ENCODE measurements at regions not wholly inside any gene's neighbourhood (a gene's known extent, or its start where the extent isn't known, plus 50 kb on each side); places are given as distances from the start of the nearest gene placed in this dataset.
A peak's percentile ranks its signal among the peaks of the same experiment; 100 is the strongest.

DNA sequence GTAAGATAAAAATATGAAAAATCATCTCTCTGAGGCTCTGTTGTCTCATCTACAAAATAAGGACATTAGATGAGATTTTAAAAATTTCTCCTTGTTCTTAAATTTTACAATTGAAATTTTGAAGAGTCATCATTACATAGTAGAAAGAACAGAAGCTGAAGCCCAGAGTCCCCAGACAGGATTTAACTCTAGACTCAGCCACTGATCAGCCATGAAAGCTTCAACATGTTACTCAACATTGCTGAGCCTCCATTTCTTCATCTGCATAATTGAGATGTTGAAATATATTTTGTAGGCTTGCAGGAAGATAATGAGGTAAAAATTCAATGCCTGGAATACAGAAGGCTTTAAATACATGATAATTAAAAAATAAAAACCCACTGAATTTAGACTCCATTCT lies 633.3 kb downstream of the LMO4 start:
- TF ChIP-seq EP300 (IDR thresholded peaks at IDR 0.05) = no peak
- TF ChIP-seq, protein P1, sequence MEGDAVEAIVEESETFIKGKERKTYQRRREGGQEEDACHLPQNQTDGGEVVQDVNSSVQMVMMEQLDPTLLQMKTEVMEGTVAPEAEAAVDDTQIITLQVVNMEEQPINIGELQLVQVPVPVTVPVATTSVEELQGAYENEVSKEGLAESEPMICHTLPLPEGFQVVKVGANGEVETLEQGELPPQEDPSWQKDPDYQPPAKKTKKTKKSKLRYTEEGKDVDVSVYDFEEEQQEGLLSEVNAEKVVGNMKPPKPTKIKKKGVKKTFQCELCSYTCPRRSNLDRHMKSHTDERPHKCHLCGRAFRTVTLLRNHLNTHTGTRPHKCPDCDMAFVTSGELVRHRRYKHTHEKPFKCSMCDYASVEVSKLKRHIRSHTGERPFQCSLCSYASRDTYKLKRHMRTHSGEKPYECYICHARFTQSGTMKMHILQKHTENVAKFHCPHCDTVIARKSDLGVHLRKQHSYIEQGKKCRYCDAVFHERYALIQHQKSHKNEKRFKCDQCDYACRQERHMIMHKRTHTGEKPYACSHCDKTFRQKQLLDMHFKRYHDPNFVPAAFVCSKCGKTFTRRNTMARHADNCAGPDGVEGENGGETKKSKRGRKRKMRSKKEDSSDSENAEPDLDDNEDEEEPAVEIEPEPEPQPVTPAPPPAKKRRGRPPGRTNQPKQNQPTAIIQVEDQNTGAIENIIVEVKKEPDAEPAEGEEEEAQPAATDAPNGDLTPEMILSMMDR (IDR thresholded peaks at IDR 0.05) = no peak
- TF ChIP-seq POLR2A (IDR thresholded peaks at IDR 0.05) = no peak
- no peak for ATAC-seq

DNA sequence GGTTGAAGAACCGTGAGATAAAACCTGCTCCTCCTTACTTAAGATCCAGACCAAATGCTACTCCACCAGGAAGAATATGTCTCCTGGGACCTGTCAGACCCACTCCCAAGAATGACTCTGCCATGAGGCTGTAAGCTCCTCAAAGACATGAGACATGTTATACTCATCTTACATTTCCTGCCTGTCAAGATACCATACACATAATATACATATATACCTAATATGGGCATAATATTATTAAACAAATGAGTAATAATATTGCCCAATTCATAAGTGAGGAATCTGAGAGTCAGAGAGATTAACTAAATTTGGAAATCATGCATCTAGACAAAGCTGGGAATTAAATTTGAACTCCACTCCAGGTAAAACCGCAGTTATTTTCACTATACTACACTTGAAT lies 634.9 kb downstream of the LMO4 start:
- no peak for TF ChIP-seq POLR2AphosphoS5 (IDR thresholded peaks at IDR 0.05)
- TF ChIP-seq, protein P1 (IDR thresholded peaks at IDR 0.05) = no peak
- TF ChIP-seq EP300 (IDR thresholded peaks at IDR 0.05) = no peak
- TF ChIP-seq POLR2A (IDR thresholded peaks at IDR 0.05) = no peak
- 70 to 100% methylated on average over 1 to 2 of the region's 2 CpGs for WGBS, 2 donors (ENCODE audit: low coverage in 1 of 2)
- H3K9me3 ChIP-seq = no peaks in the 10 kb centered on the region
- peaks cover 0 to 6% (median 0%) of the 10 kb centered on the region in 3 donors for H3K4me1 ChIP-seq
- H3K36me3 ChIP-seq = no peaks in the 10 kb centered on the region
- no peaks in the 10 kb centered on the region for H3K27me3 ChIP-seq
- H3K27ac ChIP-seq = no peak overlapping the region
- no peak for ATAC-seq
- no peak overlapping the region for H3K4me3 ChIP-seq

More for the DNA sequence above, 633.3 kb downstream of the LMO4 start:
- Histone ChIP-seq H3K27me3 (no peaks in the 10 kb centered on the region), H3K4me1 (no peaks in the 10 kb centered on the region), H3K9me3 (no peaks in the 10 kb centered on the region), H3K27ac (no peak overlapping the region), H3K36me3 (no peaks in the 10 kb centered on the region), H3K4me3 (no peak overlapping the region)

DNA sequence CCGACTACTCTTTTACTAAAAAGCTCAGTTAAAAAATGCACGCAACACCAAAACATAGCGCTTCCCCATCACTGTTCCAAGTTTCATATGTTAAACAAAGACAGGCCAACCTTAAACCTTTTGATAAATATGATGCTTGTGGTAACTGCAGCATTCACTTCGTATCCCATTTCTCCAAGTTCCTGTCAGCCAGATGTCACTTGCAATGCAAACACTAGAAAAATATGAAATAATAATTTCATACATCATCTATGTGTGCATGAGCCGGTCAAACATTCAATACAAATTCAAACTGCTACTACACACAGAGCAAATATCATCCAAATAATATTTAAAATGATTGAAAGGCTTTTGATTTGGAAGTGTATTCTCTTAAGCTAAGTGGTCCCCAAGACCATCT lies 636.5 kb downstream of the LMO4 start:
- peaks cover 0 to 12% (median 0%) of the 10 kb centered on the region in 3 donors for H3K4me1 ChIP-seq
- 44 to 89% methylated on average over 5 of the region's 5 CpGs for WGBS, 2 donors (ENCODE audit: low coverage in 1 of 2)
- no peak for ATAC-seq

DNA sequence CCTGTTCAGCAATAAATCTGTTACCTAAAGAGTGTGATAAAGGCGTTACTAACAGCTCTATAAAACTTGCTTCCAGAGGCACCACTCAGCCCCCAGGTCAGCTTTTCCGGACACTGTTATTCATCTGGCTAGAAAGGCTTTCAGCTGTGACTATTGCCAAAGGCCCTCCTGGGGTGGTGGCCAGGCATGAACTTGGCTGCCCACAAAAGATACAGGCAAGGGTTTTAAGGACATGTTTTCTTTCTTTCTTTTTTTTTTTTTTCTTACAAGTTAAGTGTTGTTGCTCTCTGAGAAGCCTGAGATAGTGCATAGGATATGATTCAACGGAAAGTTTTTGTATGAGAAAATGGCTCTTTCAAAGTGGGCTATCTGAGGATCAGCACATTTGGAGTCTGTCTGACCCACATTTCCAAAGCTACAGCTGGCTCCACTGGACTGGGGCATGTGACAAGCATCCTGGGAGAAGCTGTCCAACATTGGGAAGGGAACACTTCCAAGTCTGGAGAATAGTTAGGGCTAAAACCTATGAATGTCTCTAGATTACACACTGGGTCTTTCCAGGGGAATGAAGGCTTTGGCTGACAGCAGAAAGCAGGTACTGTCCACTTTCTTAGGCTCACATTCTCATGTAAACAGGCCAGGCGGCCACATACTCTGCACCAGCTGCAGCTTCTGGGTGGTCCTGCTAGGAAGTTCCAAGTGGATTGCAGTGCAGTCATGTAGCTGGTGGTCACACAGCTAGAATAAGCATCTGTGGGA lies 639.7 kb downstream of the LMO4 start:
- Histone ChIP-seq H3K27ac (peak overlapping the region in 1 of 4 donors; percentile 16), H3K27me3 (no peaks in the 10 kb centered on the region), H3K36me3 (no peaks in the 10 kb centered on the region), H3K4me1 (peaks cover 0 to 12% (median 0%) of the 10 kb centered on the region in 3 donors), H3K9me3 (no peaks in the 10 kb centered on the region), H3K4me3 (no peak overlapping the region)
- TF ChIP-seq POLR2A (IDR thresholded peaks at IDR 0.05) (no peak), POLR2AphosphoS5 (IDR thresholded peaks at IDR 0.05) (no peak), EP300 (IDR thresholded peaks at IDR 0.05) (no peak)
- TF ChIP-seq, protein P1 (IDR thresholded peaks at IDR 0.05) = no peak
- 13 to 38% methylated on average over 3 to 4 of the region's 4 CpGs for WGBS, 2 donors (ENCODE audit: low coverage in 1 of 2)
- ATAC-seq = peak; percentile 74

More for the DNA sequence above, 636.5 kb downstream of the LMO4 start:
- no peak overlapping the region for H3K4me3 ChIP-seq
- TF ChIP-seq, protein P1 (IDR thresholded peaks at IDR 0.05) = no peak
- TF ChIP-seq EP300 (IDR thresholded peaks at IDR 0.05) (no peak), POLR2A (IDR thresholded peaks at IDR 0.05) (no peak), POLR2AphosphoS5 (IDR thresholded peaks at IDR 0.05) (no peak)
- no peaks in the 10 kb centered on the region for H3K27me3 ChIP-seq
- H3K36me3 ChIP-seq = no peaks in the 10 kb centered on the region
- no peaks in the 10 kb centered on the region for H3K9me3 ChIP-seq
- no peak overlapping the region for H3K27ac ChIP-seq

DNA sequence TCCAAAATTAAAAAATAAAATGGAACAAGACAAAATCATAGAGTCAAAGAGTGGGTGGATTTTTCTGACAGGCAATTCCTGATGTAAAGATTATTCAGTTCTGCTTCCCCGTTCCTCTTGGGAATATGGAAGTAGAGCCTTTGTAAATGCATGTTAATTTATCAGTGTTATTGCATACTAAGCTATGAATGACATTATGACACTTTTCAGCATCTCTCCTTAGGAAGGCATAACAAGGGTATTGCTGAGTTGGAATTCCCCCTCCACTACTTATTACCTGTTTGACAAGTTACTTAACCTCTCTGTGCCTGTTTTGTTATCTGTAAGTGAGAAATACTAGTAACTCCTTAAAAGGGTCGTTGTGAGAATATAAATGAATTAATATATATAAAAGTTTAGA lies 640.4 kb downstream of the LMO4 start:
- H3K4me1 ChIP-seq = peaks cover 0 to 12% (median 0%) of the 10 kb centered on the region in 3 donors
- H3K27ac ChIP-seq = no peak overlapping the region
- no peaks in the 10 kb centered on the region for H3K27me3 ChIP-seq
- TF ChIP-seq, protein P1 (IDR thresholded peaks at IDR 0.05) = no peak
- TF ChIP-seq EP300 (IDR thresholded peaks at IDR 0.05) = no peak
- TF ChIP-seq POLR2A (IDR thresholded peaks at IDR 0.05) = no peak
- no peak for TF ChIP-seq POLR2AphosphoS5 (IDR thresholded peaks at IDR 0.05)
- no peaks in the 10 kb centered on the region for H3K36me3 ChIP-seq
- ATAC-seq = no peak
- no peaks in the 10 kb centered on the region for H3K9me3 ChIP-seq
- no peak overlapping the region for H3K4me3 ChIP-seq
- 61 to 79% methylated on average over 2 of the region's 2 CpGs for WGBS, 2 donors (ENCODE audit: low coverage in 1 of 2)
